Skin epidermis (tissue), 12 donors: ENCODE measurements at regions not wholly inside any gene's neighbourhood (a gene's known extent, or its start where the extent isn't known, plus 50 kb on each side); places are given as distances from the start of the nearest gene placed in this dataset.
"Not testable (repeated sequence)": the region's sequence is repeated elsewhere in the genome, so short reads cannot be mapped to it uniquely, and the experiment has no call there.

Experiments used
- H3K27ac ChIP-seq, 21 experiments: fragments of 200-600 bp; sonication (generic) in 11 of 21; one replicate each; pipeline ENCODE4 v1.5.0; 2020; ENCODE audit warnings: mild to moderate bottlenecking in 3 of 21, inconsistent platforms in 2 of 21, moderate library complexity in 2 of 21
- H3K4me3 ChIP-seq, 7 experiments: fragments of 200-600 bp; sonication (generic) in 2 of 7; one replicate each; pipeline ENCODE4 v1.5.0; 2020; ENCODE audit warnings: inconsistent platforms in 2 of 7, mild to moderate bottlenecking in 2 of 7, moderate library complexity in 1 of 7

GRCh38 chr7:145817687-145818086 is 298.9 kb upstream of the CNTNAP2 start:
- Histone ChIP-seq H3K4me3 (no peak overlapping the region), H3K27ac (no peak overlapping the region)

- Histone ChIP-seq H3K4me3 (no peak overlapping the region), H3K27ac (no peak overlapping the region)
These were observed 304.4 kb upstream of the CNTNAP2 start for GRCh38 chr7:145812218-145812617.

GRCh38 chr7:145805496-145805895 is 311.1 kb upstream of the CNTNAP2 start:
- H3K27ac ChIP-seq, H3K4me3 ChIP-seq: not testable (repeated sequence)

- Histone ChIP-seq H3K27ac (no peak overlapping the region), H3K4me3 (no peak overlapping the region)
These were observed 319.1 kb upstream of the CNTNAP2 start for GRCh38 chr7:145797507-145797906.

- no peak overlapping the region for H3K27ac ChIP-seq
- H3K4me3 ChIP-seq, result no peak overlapping the region
These were observed 321.5 kb upstream of the CNTNAP2 start for GRCh38 chr7:145795132-145795531.

- Histone ChIP-seq H3K4me3 (no peak overlapping the region), H3K27ac (no peak overlapping the region)
These were observed 331.5 kb upstream of the CNTNAP2 start for GRCh38 chr7:145784809-145785780.

- not testable (repeated sequence) for H3K4me3 ChIP-seq, H3K27ac ChIP-seq
These were observed 335.2 kb upstream of the CNTNAP2 start for GRCh38 chr7:145781388-145781787.

GRCh38 chr7:145779140-145779539 is 337.5 kb upstream of the CNTNAP2 start:
- no peak overlapping the region for H3K27ac ChIP-seq
- H3K4me3 ChIP-seq, result no peak overlapping the region

- no peak overlapping the region for H3K4me3 ChIP-seq
- H3K27ac ChIP-seq, result no peak overlapping the region
These were observed 341.8 kb upstream of the CNTNAP2 start for GRCh38 chr7:145774777-145775176.

GRCh38 chr7:145753004-145753403 is 363.6 kb upstream of the CNTNAP2 start:
- no peak overlapping the region for H3K27ac ChIP-seq
- no peak overlapping the region for H3K4me3 ChIP-seq

GRCh38 chr7:145737617-145738016 is 379.0 kb upstream of the CNTNAP2 start:
- no peak overlapping the region for H3K4me3 ChIP-seq
- H3K27ac ChIP-seq, result no peak overlapping the region

GRCh38 chr7:145735061-145735460 is 381.5 kb upstream of the CNTNAP2 start:
- Histone ChIP-seq H3K27ac (no peak overlapping the region), H3K4me3 (no peak overlapping the region)

GRCh38 chr7:145732521-145732920 is 384.1 kb upstream of the CNTNAP2 start:
- no peak overlapping the region for H3K27ac ChIP-seq
- H3K4me3 ChIP-seq, result no peak overlapping the region

GRCh38 chr7:145729691-145730090 is 386.9 kb upstream of the CNTNAP2 start:
- no peak overlapping the region for H3K4me3 ChIP-seq
- no peak overlapping the region for H3K27ac ChIP-seq

- H3K4me3 ChIP-seq, result no peak overlapping the region
- no peak overlapping the region for H3K27ac ChIP-seq
These were observed 398.5 kb upstream of the CNTNAP2 start for GRCh38 chr7:145718129-145718528.

GRCh38 chr7:145700488-145700887 is 416.1 kb upstream of the CNTNAP2 start:
- H3K27ac ChIP-seq, result no peak overlapping the region
- no peak overlapping the region for H3K4me3 ChIP-seq

GRCh38 chr7:145698526-145699262 is 417.9 kb upstream of the CNTNAP2 start:
- H3K27ac ChIP-seq, result no peak overlapping the region
- no peak overlapping the region for H3K4me3 ChIP-seq

- H3K27ac ChIP-seq, result not testable (repeated sequence)
These were observed 419.0 kb upstream of the CNTNAP2 start for GRCh38 chr7:145697412-145698107.

GRCh38 chr7:145696071-145696470 is 420.5 kb upstream of the CNTNAP2 start:
- no peak overlapping the region for H3K4me3 ChIP-seq

More at GRCh38 chr7:145697412-145698107, 419.0 kb upstream of the CNTNAP2 start:
- not testable (repeated sequence) for H3K4me3 ChIP-seq

GRCh38 chr7:145692237-145692950 is 424.2 kb upstream of the CNTNAP2 start:
- H3K4me3 ChIP-seq, result no peak overlapping the region
- no peak overlapping the region for H3K27ac ChIP-seq

More at GRCh38 chr7:145696071-145696470, 420.5 kb upstream of the CNTNAP2 start:
- H3K27ac ChIP-seq, result no peak overlapping the region
